COLO829 (cell line): ENCODE measurements at regions not wholly inside any gene's neighbourhood (a gene's known extent, or its start where the extent isn't known, plus 50 kb on each side); places are given as distances from the start of the nearest gene placed in this dataset.

Experiments used
- DNase-seq: peaks from one replicate; pipeline ENCODE4 v3.0.0; 2012; ENCODE audit warnings: low spot score

- DNase-seq, result no peak
These were observed 107.6 kb downstream of the AMER1 start for GRCh38 chrX:64097891-64098290.

GRCh38 chrX:64093761-64094160 lies 111.7 kb downstream of the AMER1 start:
- DNase-seq, result peak; percentile 20
